RWPE1 (cell line): ENCODE measurements at regions not wholly inside any gene's neighbourhood (a gene's known extent, or its start where the extent isn't known, plus 50 kb on each side); places are given as distances from the start of the nearest gene placed in this dataset.

Source experiments
- CTCF ChIA-PET: fragments of 350-600 bp; sonication (Branson Sonifier 250); formaldehyde crosslinking; extraction: SDS; loops from one replicate; lab custom pipeline; 2021; lab: Yijun Ruan, JAX
- POLR2A ChIA-PET: fragments of 400-600 bp; formaldehyde crosslinking; extraction: SDS; loops from one replicate; lab custom pipeline; 2020; ENCODE audit warnings: antibody characterized with exemption; ENCODE audit not compliant: low non-redundant PET; lab: Yijun Ruan, JAX
- DNase-seq: peaks from one replicate; pipeline ENCODE4 v3.0.0; 2012; ENCODE audit warnings: low spot score
- H3K27ac ChIP-seq: fragments of 450-650 bp; 2 replicates; pipeline ENCODE4 v1.5.1; 2017
- TF ChIP-seq, protein P1 (sequence below): fragments of 450-650 bp; conservative IDR thresholded peaks from 2 replicates; pipeline ENCODE4 v1.5.1; 2017; ENCODE audit warnings: low read depth, mild to moderate bottlenecking

DNA sequence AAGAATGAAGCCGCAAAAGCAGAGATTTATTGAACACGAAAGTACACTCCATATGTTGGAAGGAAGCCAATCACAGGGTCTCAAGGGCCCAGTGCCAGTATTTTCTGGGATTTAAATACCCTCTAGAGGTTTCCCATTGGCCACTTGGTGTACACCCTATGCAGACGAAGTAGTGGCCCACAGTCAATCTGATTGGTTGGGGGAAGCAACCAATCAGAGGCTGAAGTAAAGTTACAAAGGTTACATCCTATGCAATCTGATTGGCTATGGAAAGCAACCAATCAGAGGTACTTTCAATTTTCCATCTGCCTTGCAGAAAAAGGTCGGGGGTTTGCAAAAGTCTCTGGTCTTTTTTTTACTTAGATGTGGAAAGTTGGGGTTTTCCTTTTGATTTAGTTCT, 481.3 kb upstream of the NRP1 start:
- TF ChIP-seq, protein P1, sequence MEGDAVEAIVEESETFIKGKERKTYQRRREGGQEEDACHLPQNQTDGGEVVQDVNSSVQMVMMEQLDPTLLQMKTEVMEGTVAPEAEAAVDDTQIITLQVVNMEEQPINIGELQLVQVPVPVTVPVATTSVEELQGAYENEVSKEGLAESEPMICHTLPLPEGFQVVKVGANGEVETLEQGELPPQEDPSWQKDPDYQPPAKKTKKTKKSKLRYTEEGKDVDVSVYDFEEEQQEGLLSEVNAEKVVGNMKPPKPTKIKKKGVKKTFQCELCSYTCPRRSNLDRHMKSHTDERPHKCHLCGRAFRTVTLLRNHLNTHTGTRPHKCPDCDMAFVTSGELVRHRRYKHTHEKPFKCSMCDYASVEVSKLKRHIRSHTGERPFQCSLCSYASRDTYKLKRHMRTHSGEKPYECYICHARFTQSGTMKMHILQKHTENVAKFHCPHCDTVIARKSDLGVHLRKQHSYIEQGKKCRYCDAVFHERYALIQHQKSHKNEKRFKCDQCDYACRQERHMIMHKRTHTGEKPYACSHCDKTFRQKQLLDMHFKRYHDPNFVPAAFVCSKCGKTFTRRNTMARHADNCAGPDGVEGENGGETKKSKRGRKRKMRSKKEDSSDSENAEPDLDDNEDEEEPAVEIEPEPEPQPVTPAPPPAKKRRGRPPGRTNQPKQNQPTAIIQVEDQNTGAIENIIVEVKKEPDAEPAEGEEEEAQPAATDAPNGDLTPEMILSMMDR, result no peak

DNA sequence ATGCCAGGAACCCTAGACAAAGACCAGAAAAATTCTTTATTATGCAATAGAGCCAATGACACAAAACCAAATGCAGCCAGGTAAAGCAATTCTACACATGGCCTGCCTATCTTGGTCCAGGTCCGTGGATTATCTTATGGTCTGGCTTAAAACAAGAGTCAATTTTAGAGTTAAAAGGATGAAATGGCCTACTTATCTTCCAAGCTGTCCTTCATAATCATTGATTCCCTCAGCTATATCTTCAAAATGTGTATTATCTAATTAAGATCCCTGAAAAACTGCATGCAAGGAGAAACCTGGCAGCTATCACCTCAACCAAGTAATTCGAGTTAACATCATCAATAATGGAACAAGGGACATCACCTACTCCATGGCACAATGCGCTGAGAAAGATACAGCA, 479.4 kb upstream of the NRP1 start:
- no peak overlapping the region for H3K27ac ChIP-seq
- ChIA-PET CTCF (interaction anchor here (0.6 kb wide), 1 partner anchor 357 kb away, joined by 3 read pairs; no protein-coding TSS in a partner anchor), POLR2A (no interaction called here)
- TF ChIP-seq, protein P1, result no peak
- DNase-seq, result no peak

More for the DNA sequence above, 481.3 kb upstream of the NRP1 start:
- CTCF ChIA-PET, result no interaction called here
- POLR2A ChIA-PET, result no interaction called here
- DNase-seq, result no peak
- H3K27ac ChIP-seq, result no peak overlapping the region

GRCh38 chr10:33813415-33813814, 478.9 kb upstream of the NRP1 start:
- no peak overlapping the region for H3K27ac ChIP-seq
- ChIA-PET CTCF (interaction anchor here (0.6 kb wide), 1 partner anchor 357 kb away, joined by 3 read pairs; no protein-coding TSS in a partner anchor), POLR2A (no interaction called here)
- TF ChIP-seq, protein P1, result no peak
- DNase-seq, result no peak

DNA sequence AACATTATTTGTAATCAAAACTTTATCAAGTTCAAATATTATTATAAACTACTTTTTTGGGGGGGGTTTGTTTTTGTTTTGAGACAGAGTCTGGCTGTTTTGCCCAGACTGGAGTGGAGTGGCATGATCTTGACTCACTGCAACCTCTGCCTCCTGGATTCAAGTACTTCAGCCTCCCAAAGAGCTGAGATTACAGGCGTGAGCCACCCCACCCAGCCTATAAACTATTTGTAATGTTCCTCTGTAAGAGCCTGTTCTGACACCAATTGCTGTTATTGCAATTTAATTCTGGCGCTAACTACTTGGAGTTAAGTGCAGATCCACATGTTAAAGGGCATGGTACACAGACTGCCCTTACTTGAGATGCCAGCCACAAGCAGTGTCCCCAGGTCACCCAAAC, 478.1 kb upstream of the NRP1 start:
- H3K27ac ChIP-seq, result no peak overlapping the region
- DNase-seq, result no peak
- TF ChIP-seq, protein P1, result no peak
- POLR2A ChIA-PET, result no interaction called here
- CTCF ChIA-PET, result no interaction called here

GRCh38 chr10:33810986-33811385, 476.5 kb upstream of the NRP1 start:
- DNase-seq, result no peak
- POLR2A ChIA-PET, result no interaction called here
- CTCF ChIA-PET, result no interaction called here
- H3K27ac ChIP-seq, result no peak overlapping the region
- TF ChIP-seq, protein P1, result no peak

DNA sequence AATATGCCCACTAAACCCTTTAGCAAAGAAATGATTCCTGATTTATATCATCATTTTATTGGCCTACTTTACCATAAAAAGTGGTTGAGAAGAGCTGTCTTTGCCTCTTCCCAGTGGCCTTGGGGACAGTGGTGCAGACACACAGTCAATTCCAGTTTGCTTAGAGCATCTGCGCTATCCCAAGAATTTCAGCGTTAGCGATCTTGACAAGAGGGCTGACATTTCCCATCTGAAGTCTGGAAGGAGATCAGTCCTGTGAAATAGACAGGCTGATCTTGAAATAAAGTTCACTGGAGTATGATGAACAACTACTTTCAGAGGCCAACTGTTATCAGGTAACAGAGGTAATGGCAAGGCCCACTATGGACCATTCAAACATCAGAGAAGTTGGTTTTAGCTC, 475.3 kb upstream of the NRP1 start:
- CTCF ChIA-PET, result interaction anchor here (0.6 to 0.7 kb wide), 3 partner anchors 49 to 704 kb away, joined by 3 read pairs; no protein-coding TSS in a partner anchor
- no peak for DNase-seq
- TF ChIP-seq, protein P1, result no peak
- no peak overlapping the region for H3K27ac ChIP-seq
- POLR2A ChIA-PET, result no interaction called here
